ENCODE measurements at regions not wholly inside any gene's neighbourhood (a gene's known extent, or its start where the extent isn't known, plus 50 kb on each side); places are given as distances from the start of the nearest gene placed in this dataset.
"Not testable (repeated sequence)": the region's sequence is repeated elsewhere in the genome, so short reads cannot be mapped to it uniquely, and the experiment has no call there.

DNA sequence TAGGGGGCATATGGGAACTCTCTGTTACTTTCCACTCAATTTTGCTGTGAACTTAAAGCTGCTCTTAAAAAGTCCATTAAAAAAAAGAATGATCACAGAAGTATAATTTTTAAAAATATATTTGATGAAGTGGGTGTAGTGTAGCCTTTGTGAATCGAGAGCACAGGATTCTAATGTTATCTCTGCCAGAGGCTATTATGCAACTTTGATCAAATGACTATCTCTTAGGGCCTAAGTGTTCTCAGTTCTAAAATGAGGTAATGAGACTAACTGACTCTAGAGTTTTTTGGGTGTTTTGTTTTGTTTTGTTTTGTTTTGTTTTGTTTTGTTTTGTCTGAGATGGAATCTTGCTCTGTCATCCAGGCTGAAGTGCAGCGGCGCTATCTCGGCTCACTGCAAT lies 143.2 kb downstream of the FAM72B start:
- H3K4me1 ChIP-seq (replicated peaks); H3K27ac ChIP-seq; H3K9me3 ChIP-seq; H3K36me3 ChIP-seq; H3K27me3 ChIP-seq (replicated peaks; ENCODE audit: insufficient read depth); H3K4me3 ChIP-seq; DNase-seq (ENCODE audit: low spot score); intact Hi-C loops (cut with DNase I): not testable (repeated sequence)
- no CpG with 5 or more reads among the region's 4 CpGs for WGBS

GRCh38 chr1:121041497-121041896 lies 142.6 kb downstream of the FAM72B start:
- H3K27me3 ChIP-seq (replicated peaks; ENCODE audit: insufficient read depth); H3K9me3 ChIP-seq; H3K27ac ChIP-seq; H3K4me1 ChIP-seq (replicated peaks); H3K36me3 ChIP-seq; intact Hi-C loops (cut with DNase I); H3K4me3 ChIP-seq; DNase-seq (ENCODE audit: low spot score): not testable (repeated sequence)
- WGBS, result 92% methylated on average over 1 of the region's 3 CpGs

GRCh38 chr1:121042882-121043281 lies 141.3 kb downstream of the FAM72B start:
- H3K4me3 ChIP-seq; H3K9me3 ChIP-seq; H3K27me3 ChIP-seq (replicated peaks; ENCODE audit: insufficient read depth); H3K4me1 ChIP-seq (replicated peaks); DNase-seq (ENCODE audit: low spot score); H3K36me3 ChIP-seq; H3K27ac ChIP-seq; intact Hi-C loops (cut with DNase I): not testable (repeated sequence)
- 91% methylated on average over 2 of the region's 2 CpGs for WGBS

DNA sequence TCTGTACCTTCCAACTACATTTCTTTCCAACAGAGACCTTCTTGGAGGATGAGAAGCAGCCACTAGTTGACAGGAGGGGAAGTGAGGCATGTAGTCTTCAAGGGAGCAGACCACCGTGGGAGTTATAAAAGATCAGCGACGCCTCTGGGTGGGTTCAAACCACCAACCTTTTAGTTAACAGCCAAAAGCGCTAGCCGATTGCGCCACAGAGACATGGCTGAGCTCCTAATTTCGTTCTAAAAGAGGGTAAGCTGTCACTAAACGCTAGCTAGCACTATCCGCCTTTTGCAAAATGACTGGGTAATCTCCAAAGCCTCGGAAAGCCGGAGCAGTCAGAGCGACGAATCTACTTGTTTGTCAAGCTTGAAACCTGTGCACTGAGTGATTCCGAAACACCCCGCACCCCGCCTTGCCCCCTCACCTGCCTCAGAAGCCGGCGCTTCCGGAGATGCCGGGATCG lies 135.8 kb downstream of the FAM72B start:
- H3K27ac ChIP-seq; H3K4me1 ChIP-seq (replicated peaks); intact Hi-C loops (cut with DNase I); DNase-seq (ENCODE audit: low spot score); H3K27me3 ChIP-seq (replicated peaks; ENCODE audit: insufficient read depth); H3K9me3 ChIP-seq; H3K4me3 ChIP-seq; H3K36me3 ChIP-seq: not testable (repeated sequence)
- 2% methylated on average over 21 of the region's 21 CpGs for WGBS

GRCh38 chr1:121048769-121049443 lies 135.2 kb downstream of the FAM72B start:
- H3K27ac ChIP-seq; intact Hi-C loops (cut with DNase I); H3K36me3 ChIP-seq; H3K9me3 ChIP-seq; H3K4me1 ChIP-seq (replicated peaks); H3K27me3 ChIP-seq (replicated peaks; ENCODE audit: insufficient read depth); H3K4me3 ChIP-seq; DNase-seq (ENCODE audit: low spot score): not testable (repeated sequence)
- 35% methylated on average over 7 of the region's 13 CpGs for WGBS

- H3K27me3 ChIP-seq (replicated peaks; ENCODE audit: insufficient read depth); H3K4me3 ChIP-seq; H3K9me3 ChIP-seq; intact Hi-C loops (cut with DNase I); H3K36me3 ChIP-seq; H3K27ac ChIP-seq; H3K4me1 ChIP-seq (replicated peaks); DNase-seq (ENCODE audit: low spot score): not testable (repeated sequence)
- WGBS, result 94% methylated on average over 5 of the region's 5 CpGs
These were observed 134.0 kb downstream of the FAM72B start for GRCh38 chr1:121050097-121050496.

GRCh38 chr1:121051161-121051790 lies 132.9 kb downstream of the FAM72B start:
- WGBS, result 39% methylated on average over 11 of the region's 40 CpGs
- H3K27ac ChIP-seq; H3K9me3 ChIP-seq; DNase-seq (ENCODE audit: low spot score); H3K4me3 ChIP-seq; intact Hi-C loops (cut with DNase I); H3K4me1 ChIP-seq (replicated peaks); H3K36me3 ChIP-seq; H3K27me3 ChIP-seq (replicated peaks; ENCODE audit: insufficient read depth): not testable (repeated sequence)

DNA sequence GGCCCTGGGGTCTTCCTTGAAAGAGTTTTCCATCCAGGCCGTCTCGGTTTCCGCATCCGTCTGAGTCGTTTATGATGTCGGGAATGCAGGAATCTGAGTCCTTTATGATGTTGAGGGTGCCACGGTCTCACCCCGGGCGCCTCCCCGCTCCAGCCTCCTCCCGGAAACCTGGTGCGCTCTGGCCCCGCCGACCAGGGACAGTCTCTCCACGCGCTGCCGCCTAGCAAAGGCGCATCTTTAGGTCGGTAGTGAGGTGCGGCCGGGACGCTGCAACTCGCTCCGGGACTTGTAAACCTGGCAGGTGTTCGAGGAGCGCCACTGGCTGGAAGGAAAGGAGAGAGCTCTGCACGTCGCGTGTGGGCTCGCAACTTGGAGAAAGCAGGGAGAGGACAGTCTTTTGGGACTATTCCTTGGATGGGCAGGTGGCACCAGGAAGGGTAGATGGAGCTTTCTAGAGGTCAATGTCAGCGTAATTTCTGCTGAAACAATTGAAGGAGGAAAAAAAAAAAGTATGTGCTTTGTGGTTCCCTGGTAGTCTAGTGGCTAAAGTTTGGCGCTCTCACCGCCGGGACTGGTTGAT lies 132.0 kb downstream of the FAM72B start:
- H3K4me1 ChIP-seq (replicated peaks); H3K4me3 ChIP-seq; DNase-seq (ENCODE audit: low spot score); H3K9me3 ChIP-seq; H3K27me3 ChIP-seq (replicated peaks; ENCODE audit: insufficient read depth); H3K36me3 ChIP-seq; intact Hi-C loops (cut with DNase I); H3K27ac ChIP-seq: not testable (repeated sequence)
- WGBS, result 16% methylated on average over 13 of the region's 34 CpGs

- H3K9me3 ChIP-seq; H3K4me1 ChIP-seq (replicated peaks); H3K27ac ChIP-seq; H3K27me3 ChIP-seq (replicated peaks; ENCODE audit: insufficient read depth); H3K4me3 ChIP-seq; intact Hi-C loops (cut with DNase I); H3K36me3 ChIP-seq; DNase-seq (ENCODE audit: low spot score): not testable (repeated sequence)
- WGBS, result 40% methylated on average over 1 of the region's 1 CpG
These were observed 129.2 kb downstream of the FAM72B start for GRCh38 chr1:121054928-121055327.

DNA sequence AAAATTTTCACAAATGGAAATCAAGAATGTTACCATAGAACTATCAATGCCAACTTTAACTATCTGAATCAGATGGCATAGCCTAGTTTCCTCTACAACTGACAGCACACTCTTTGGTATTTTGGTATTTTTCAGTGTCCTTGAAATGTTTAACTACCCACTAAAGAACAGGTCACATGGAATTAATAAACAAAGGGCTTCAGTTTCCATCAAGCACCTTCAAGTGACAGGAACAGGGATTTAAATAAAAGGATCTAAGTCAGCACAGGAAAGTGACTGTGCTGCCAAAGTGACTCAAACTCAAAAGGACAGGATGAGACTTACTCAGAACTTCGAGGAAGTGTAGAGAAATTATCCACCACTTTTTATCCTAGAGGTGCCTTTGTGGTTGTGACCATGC lies 117.2 kb downstream of the FAM72B start:
- H3K27me3 ChIP-seq (replicated peaks; ENCODE audit: insufficient read depth); H3K27ac ChIP-seq; H3K9me3 ChIP-seq; DNase-seq (ENCODE audit: low spot score); intact Hi-C loops (cut with DNase I); H3K4me3 ChIP-seq; H3K4me1 ChIP-seq (replicated peaks); H3K36me3 ChIP-seq: not testable (repeated sequence)
- WGBS, result 63% methylated on average over 1 of the region's 1 CpG

DNA sequence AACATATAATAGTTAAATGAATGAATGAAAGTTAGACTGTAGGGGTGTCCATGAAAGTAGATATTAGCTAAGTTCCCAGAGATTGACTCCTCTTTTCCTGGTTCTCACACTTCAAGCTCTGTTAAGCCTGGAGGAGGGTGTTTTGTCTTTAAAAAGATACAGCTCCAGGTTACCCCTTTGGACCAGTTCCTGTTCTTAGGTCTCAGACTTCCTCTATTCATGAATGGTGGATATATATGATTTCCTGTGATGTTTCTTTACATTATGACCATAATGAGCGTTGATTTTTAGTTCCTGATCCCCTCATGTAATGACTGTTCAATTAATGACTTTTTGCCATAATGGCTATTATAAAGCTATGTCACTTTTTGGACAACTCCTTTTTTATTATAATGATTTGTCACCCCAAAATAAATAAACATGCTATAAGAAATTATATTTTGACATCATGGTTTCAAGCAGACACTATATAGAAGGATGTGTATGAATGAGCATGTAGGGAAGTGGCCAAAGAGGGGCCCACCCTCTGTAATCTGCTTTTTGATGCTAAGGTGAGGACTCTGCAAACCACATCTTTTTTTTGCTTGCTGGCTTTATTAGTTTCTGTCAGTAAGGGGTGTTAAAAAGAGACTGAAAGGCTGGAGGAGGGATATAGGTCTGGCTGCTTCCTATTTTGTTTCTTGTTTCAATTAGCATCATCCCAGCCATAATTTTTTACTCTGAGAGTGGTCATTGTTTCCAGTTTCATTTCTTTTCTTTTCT lies 115.2 kb downstream of the FAM72B start:
- H3K4me3 ChIP-seq; H3K27me3 ChIP-seq (replicated peaks; ENCODE audit: insufficient read depth); H3K9me3 ChIP-seq; H3K27ac ChIP-seq; DNase-seq (ENCODE audit: low spot score); H3K4me1 ChIP-seq (replicated peaks); H3K36me3 ChIP-seq; intact Hi-C loops (cut with DNase I): not testable (repeated sequence)
- WGBS, result no CpG with 5 or more reads among the region's 1 CpG

GRCh38 chr1:121073852-121074251 lies 110.3 kb downstream of the FAM72B start:
- H3K36me3 ChIP-seq; H3K27ac ChIP-seq; H3K4me3 ChIP-seq; intact Hi-C loops (cut with DNase I); H3K27me3 ChIP-seq (replicated peaks; ENCODE audit: insufficient read depth); DNase-seq (ENCODE audit: low spot score); H3K9me3 ChIP-seq; H3K4me1 ChIP-seq (replicated peaks): not testable (repeated sequence)
- WGBS, result no CpG with 5 or more reads among the region's 1 CpG

All from prostate gland (tissue), 2 donors.